C4-2B (cell line): ENCODE measurements at regions not wholly inside any gene's neighbourhood (a gene's known extent, or its start where the extent isn't known, plus 50 kb on each side); places are given as distances from the start of the nearest gene placed in this dataset.

Experiments
- H3K27ac ChIP-seq: fragments of 450-650 bp; 2 replicates; pipeline ENCODE4 v1.5.1; 2017
- ZFX ChIP-seq: fragments of 450-650 bp; IDR thresholded peaks from 2 replicates; pipeline ENCODE4 v1.6.1; 2017
- TF ChIP-seq, protein P1 (sequence below): fragments of 450-650 bp; conservative IDR thresholded peaks from 2 replicates; pipeline ENCODE4 v1.5.1; 2017; ENCODE audit warnings: mild to moderate bottlenecking

GRCh38 chr6:14999106-14999505 lies 246.8 kb upstream of the JARID2 start:
- H3K27ac ChIP-seq: no peak overlapping the region
- no peak for TF ChIP-seq ZFX
- TF ChIP-seq, protein P1, sequence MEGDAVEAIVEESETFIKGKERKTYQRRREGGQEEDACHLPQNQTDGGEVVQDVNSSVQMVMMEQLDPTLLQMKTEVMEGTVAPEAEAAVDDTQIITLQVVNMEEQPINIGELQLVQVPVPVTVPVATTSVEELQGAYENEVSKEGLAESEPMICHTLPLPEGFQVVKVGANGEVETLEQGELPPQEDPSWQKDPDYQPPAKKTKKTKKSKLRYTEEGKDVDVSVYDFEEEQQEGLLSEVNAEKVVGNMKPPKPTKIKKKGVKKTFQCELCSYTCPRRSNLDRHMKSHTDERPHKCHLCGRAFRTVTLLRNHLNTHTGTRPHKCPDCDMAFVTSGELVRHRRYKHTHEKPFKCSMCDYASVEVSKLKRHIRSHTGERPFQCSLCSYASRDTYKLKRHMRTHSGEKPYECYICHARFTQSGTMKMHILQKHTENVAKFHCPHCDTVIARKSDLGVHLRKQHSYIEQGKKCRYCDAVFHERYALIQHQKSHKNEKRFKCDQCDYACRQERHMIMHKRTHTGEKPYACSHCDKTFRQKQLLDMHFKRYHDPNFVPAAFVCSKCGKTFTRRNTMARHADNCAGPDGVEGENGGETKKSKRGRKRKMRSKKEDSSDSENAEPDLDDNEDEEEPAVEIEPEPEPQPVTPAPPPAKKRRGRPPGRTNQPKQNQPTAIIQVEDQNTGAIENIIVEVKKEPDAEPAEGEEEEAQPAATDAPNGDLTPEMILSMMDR: no peak

DNA sequence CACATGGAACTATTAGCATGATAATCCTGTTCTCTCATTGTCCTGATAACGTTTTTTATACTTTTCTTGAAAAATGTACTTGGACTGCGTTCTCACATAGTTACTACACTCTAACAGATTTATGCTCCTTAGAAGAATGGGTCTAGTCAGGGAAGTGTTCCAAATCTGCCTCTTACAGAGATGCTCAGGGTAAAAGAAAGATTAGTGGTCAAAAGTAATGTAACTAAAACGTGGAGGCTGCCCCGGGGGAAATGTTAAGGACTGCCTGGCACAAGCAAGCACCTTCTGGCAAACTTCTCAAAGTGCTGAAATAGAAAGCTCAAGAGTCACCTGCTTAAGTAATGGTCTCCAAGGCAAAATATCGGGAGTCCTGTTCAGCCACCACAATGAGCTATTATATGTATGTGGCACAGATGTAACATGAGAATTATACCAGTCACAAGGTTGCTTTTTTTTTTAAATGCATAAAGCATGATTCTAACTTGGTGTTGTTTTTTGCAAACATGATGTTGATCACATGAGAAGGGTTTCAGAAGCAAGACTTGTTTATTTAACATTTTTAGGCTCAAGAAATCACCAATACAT lies 244.5 kb upstream of the JARID2 start:
- TF ChIP-seq ZFX: no peak
- TF ChIP-seq, protein P1: no peak
- H3K27ac ChIP-seq: no peak overlapping the region

DNA sequence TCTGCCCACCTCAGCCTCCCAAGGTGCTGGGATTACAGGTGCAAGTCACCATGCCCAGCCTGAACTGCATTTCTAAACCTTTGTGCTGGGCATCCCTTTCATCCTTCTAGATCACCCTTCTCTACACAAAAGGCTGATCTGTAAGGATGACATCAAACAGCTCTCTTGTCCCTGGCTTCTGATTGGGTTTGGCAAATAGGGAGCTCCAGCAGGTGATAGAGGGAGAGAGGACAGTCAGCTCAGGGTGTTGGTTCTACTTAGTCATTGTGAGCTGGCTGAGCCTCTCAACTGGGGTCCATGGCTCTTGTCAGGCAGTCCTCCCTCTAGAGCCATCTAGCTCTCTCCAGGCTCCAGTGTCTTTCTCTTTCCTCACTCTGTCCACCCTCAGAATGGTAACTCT lies 237.6 kb upstream of the JARID2 start:
- TF ChIP-seq ZFX: no peak
- TF ChIP-seq, protein P1: no peak

GRCh38 chr6:15014958-15015357 lies 230.9 kb upstream of the JARID2 start:
- no peak overlapping the region for H3K27ac ChIP-seq

More for the DNA sequence above, 237.6 kb upstream of the JARID2 start:
- H3K27ac ChIP-seq: no peak overlapping the region

GRCh38 chr6:15016813-15017212 lies 229.1 kb upstream of the JARID2 start:
- TF ChIP-seq, protein P1: no peak
- TF ChIP-seq ZFX: no peak

More at GRCh38 chr6:15014958-15015357, 230.9 kb upstream of the JARID2 start:
- no peak for TF ChIP-seq ZFX
- TF ChIP-seq, protein P1: no peak

DNA sequence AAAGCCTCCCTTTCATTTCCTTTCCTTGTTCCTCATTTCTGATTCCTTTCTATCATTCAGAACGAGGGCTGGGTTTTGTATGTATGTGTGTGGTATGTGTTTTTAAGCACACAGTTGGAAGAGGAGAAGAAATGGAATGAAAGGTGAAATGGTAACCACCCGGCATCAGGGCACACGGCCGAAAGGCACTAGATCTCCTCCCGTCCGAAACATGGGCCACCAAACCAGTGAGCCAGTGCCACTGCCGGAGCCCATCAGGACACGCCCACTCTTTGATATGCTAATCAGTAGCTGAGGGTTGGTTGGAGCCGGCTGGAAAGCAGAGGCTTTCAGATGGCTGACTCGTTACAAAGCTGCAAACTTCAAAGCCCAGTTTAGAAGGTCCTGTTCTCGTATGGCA lies 228.6 kb upstream of the JARID2 start:
- H3K27ac ChIP-seq: no peak overlapping the region
- TF ChIP-seq, protein P1: no peak
- TF ChIP-seq ZFX: no peak

More at GRCh38 chr6:15016813-15017212, 229.1 kb upstream of the JARID2 start:
- H3K27ac ChIP-seq: no peak overlapping the region

DNA sequence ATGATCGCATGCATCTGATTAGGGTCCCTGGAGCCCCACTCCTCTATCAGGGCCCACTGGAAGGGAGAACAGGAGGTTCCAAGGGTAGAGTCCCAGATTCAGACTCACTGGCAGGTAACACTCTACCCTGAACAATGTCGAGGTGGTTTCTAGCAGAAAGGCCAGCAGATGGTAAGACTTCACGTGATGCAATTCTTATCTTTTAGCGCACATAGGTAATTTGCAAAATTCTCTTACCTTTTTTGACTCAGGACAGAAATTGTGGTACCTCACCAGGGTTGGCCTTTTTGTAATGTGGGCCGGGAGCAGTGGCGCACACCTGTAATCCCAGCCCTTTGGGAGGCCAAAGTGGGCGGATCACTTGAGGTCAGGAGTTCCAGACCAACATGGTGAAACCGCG lies 228.1 kb upstream of the JARID2 start:
- no peak overlapping the region for H3K27ac ChIP-seq
- TF ChIP-seq, protein P1: no peak
- TF ChIP-seq ZFX: no peak
